ENCODE measurements at regions not wholly inside any gene's neighbourhood (a gene's known extent, or its start where the extent isn't known, plus 50 kb on each side); places are given as distances from the start of the nearest gene placed in this dataset.

DNA sequence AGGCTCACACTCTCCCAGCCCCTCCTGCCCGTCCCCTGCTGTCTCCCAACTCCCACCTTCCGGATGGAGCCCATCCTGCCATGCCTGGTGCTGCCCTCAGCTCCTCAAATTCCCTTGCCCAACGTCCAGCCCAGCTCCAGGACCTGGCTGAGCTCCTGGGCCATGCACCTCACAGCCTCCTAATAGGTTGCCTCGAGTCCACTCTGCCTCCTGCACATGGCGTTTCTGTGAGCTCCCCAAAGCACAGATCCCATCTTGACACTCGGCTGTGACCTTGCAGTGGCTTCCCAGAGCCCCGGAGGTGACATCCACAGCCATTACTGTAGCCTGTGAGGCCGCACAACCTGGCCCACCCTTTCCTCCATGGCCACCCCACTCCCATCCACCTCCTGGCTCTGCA is 191.9 kb upstream of the SALL3 start:
- TF ChIP-seq EZH2 (IDR thresholded peaks at IDR 0.05; ENCODE audit: low read length), result no peak
- TF ChIP-seq, protein P1, sequence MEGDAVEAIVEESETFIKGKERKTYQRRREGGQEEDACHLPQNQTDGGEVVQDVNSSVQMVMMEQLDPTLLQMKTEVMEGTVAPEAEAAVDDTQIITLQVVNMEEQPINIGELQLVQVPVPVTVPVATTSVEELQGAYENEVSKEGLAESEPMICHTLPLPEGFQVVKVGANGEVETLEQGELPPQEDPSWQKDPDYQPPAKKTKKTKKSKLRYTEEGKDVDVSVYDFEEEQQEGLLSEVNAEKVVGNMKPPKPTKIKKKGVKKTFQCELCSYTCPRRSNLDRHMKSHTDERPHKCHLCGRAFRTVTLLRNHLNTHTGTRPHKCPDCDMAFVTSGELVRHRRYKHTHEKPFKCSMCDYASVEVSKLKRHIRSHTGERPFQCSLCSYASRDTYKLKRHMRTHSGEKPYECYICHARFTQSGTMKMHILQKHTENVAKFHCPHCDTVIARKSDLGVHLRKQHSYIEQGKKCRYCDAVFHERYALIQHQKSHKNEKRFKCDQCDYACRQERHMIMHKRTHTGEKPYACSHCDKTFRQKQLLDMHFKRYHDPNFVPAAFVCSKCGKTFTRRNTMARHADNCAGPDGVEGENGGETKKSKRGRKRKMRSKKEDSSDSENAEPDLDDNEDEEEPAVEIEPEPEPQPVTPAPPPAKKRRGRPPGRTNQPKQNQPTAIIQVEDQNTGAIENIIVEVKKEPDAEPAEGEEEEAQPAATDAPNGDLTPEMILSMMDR (optimal IDR thresholded peaks at IDR 0.05 in 1 of 3, IDR thresholded peaks at IDR 0.05 in 1 of 3, conservative IDR thresholded peaks at IDR 0.05 in 1 of 3; ENCODE audit: extremely low read depth in 1 of 3, insufficient read depth in 2 of 3, low read length in 3 of 3), result no peak

All from keratinocyte (primary cell).